ENCODE measurements at regions not wholly inside any gene's neighbourhood (a gene's known extent, or its start where the extent isn't known, plus 50 kb on each side); places are given as distances from the start of the nearest gene placed in this dataset.
"Not testable (repeated sequence)": the region's sequence is repeated elsewhere in the genome, so short reads cannot be mapped to it uniquely, and the experiment has no call there.

DNA sequence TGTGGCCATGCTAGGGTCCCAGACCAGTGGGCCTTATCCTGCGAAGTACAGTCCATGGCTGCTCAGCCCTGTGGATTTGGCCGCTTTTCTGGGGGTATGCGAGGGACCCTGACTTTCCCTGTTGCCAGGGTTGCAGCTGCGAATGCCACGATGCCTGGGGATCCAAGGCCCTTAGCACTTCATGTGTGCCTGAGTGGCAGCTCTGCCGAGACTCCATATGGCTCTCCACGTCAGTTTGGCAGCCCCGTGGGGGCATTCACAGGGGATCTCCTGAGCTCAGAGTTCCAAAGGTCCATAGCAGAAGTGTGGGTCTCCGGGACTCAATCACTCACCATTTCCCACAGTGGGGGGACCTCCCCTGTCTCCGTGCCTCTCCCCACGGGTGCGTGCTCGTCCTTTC, 319.5 kb downstream of the DOK5 start:
- no peak for DNase-seq

DNA sequence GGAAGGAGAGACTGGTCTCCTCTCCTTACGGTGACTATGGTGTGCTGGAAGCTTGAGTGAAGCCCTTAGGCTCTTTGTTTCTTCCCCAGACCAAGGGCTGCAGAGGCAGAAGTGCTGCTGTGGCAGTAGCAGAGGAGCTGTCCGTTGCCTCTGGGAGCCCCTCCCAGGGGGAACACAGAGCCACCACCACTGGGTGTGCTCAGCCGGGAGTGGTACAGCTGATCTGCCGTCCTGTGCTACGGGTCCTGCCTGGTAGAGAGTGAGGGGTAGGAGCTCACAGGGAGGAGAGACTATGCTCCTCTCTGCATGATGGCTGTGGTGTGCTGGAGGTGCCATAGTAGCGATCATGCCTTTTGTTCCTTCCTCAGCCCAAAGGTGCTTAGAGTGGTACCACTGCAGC, 318.7 kb downstream of the DOK5 start:
- DNase-seq, result no peak

DNA sequence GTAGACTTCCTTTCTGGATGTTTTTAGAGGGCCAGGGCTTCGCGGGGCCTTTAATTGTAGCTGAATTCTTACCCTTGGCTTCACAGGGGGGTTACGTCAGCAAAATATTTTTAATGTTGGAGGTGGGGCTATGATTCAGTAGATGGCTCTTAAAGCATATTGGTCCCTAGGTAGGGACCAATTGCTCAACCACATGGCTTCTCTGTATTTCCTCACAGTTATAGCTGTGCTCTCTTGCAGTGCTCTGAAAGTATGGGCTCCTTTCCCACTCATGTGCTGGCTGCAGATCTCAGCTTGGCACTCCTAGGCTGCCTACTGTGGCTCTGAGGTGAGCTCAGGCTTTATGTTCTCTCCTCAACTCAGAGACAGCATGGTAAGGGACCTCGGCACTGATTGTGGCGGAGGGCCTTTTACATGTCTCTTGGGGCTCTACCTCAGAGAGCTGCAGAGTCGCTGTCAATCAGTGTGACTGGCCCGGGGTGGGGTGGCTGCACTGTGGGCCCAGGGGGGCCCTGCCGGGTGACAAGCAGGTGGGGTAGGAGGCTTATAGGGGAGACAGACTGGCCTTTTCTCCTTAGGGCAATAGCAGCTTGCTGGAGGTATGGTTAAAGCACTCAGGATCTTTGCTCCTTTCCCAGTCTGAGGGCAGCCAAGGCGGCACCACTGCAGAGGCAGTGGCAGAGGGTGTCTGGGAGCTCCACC, 318.0 kb downstream of the DOK5 start:
- no peak for DNase-seq

GRCh38 chr20:54792688-54793087, 317.3 kb downstream of the DOK5 start:
- DNase-seq, result no peak

DNA sequence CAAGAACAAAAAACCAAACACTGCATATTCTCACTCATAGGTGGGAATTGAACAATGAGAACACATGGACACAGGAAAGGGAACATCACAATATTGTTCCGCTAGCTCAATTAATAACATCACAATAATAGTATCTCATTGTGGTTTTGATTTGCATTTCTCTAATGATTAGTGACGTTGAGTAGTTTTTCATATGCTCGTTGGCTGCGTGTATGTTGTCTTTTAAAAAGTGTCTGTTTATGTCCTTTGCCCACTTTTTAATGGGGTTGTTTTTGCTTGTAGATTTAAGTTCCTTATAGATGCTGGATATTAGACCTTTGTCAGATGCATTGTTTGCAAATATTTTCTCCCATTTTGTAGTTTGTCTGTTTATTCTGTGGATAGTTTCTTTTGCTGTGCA, 312.9 kb downstream of the DOK5 start:
- DNase-seq, result not testable (repeated sequence)

GRCh38 chr20:54782758-54783157, 307.4 kb downstream of the DOK5 start:
- DNase-seq, result not testable (repeated sequence)

DNA sequence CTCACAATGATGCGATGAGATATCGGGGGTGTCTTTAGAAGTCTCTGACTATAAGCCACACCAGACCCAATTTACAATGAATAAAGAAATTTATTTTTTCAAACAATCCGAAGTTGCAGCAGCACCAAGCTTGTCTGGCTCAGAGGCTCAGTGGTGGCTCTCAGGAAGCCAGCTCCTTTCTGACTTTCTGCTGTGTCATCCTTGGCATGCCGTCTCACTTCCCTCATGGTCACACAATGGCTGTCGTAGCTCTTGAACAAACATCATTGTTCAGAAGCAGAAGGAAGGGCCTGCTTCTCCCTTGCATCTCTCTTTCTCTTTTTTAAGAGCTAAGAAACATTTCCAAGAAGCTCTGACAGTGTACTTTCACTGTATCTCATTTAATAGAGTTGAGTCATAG, 299.0 kb downstream of the DOK5 start:
- no peak for DNase-seq

DNA sequence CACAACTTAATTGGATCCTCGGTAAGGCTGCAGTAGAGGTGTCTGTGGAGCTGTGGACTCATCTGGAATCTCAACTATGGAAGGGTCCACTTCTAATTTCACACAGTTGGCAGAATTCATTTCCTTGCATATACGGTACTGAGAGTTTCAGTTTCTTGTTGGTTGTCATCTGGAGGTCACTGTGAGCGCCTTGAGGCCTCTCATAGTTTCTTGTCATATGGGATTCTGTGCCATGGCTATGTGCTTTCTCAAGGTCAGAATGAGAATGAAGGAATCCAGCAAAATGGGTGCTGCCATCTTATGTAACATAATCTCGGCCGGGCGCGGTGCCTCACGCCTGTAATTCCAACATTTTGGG, 298.2 kb downstream of the DOK5 start:
- no peak for DNase-seq

DNA sequence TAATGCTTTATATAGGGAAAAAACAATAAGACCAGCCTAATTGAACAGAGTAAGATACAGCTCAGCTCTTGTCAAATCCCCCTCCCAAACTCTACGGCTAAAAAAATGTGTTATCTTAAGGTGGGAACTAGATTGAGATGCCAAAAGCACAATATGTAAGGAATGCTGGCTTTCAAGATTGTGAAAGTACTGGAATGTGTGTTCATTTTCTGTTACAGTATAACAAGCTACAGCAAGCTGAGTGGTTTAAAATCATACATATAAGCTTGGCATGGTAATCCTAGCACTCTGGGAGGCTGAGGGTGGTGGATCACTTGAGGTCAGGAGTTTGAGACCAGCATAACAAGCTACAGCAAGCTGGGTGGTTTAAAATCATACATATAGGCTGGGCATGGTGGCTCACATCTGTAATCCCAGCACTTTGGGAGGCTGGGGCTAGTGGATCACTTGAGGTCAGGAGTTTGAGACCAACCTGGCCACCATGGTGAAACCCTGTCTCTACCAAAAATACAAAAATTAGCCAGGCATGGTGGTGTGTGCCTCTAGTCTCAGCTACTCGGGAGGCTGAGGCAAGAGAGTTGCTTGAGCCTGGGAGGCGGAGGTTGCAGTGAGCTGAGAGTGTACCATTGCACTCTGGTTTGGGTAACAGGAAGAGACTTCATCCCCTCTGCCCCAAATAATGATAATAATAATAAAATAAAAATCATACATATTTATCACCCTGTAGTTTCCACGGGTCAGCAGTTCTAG, 297.7 kb downstream of the DOK5 start:
- no peak for DNase-seq

DNA sequence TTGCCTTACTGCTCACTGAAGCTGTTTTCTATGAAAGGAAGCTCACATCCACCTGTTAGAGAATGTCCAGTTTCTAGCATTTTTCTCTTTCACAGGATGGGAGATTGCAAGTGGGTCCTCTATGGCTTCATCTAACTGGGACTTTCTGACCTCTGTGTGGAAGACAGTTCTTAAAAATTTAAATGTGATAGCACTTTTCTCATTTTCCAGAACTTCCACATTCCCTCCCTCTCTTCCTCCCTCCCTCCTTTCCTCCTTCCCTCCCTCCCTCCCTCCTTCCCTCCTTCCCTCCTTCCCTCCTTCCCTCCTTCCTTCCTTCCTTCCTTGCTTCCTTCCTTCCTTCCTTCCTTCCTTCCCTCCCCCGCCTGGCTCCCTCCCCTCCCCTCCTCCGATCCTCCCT, 291.1 kb downstream of the DOK5 start:
- no peak for DNase-seq

DNA sequence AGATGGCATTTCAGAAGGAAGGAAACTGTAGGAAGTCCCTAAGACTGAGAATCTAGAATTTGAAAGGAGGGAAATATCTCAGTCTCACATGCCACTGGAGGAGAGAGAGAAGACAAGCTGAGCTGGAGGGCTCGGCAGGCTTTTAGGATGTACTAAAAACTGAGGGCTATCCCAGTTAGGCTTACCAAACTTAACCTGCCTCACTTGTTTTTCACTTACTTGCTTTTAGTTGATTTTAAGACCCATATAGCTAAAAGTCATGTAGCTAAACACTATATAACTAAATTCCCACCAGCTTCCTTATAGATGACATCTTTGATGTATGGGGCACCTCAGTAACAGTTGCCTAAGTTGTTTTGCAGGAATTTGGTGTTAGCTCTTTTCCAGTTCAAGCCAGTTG, 288.0 kb downstream of the DOK5 start:
- no peak for DNase-seq

GRCh38 chr20:54759589-54759988, 284.2 kb downstream of the DOK5 start:
- no peak for DNase-seq

GRCh38 chr20:54746796-54747195, 271.4 kb downstream of the DOK5 start:
- DNase-seq, result no peak

GRCh38 chr20:54745780-54746179, 270.4 kb downstream of the DOK5 start:
- DNase-seq, result no peak

- DNase-seq, result no peak
Observed at GRCh38 chr20:54744097-54744496, 268.7 kb downstream of the DOK5 start.

DNA sequence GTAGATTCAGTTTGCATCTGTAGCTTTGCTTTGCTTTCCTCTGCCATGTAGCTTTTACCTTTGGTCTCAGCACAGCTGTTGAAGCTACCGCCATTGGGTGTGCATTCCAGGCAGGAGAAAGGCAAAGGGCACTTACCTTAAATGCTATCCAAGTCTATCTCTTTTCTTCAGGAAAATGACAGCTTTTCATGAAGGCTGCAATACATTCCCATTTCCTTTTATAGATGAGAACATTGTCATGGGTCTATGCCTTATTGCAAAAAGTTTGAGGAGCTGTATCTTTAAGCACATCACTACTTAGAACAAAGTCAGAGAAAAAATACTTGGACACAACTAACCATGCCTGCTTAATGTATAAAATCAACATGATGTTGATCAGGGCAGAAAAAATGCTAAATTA, 266.8 kb downstream of the DOK5 start:
- no peak for DNase-seq

- no peak for DNase-seq
Observed at GRCh38 chr20:54736421-54736820, 261.0 kb downstream of the DOK5 start.

GRCh38 chr20:54733687-54734086, 258.3 kb downstream of the DOK5 start:
- DNase-seq, result no peak

DNA sequence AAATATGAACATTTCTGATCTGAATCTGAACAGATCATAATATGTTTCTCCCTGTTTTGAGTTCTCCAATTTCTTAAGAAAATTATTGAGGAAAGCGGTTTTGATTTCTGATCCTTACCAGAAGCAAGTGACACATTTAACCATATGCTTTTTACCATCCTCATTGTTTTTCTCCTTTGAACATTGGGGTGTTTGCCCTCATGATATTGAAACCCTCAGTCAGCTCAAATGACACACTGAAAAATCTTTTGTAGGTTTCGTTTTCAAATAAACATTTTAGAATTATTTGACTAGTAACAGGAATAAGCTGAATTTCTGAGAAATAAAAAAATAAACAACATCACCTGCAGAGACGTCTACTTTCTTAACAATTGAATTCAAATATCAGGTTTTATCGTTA, 252.1 kb downstream of the DOK5 start:
- DNase-seq, result no peak

GRCh38 chr20:54726687-54727300, 251.4 kb downstream of the DOK5 start:
- no peak for DNase-seq

DNA sequence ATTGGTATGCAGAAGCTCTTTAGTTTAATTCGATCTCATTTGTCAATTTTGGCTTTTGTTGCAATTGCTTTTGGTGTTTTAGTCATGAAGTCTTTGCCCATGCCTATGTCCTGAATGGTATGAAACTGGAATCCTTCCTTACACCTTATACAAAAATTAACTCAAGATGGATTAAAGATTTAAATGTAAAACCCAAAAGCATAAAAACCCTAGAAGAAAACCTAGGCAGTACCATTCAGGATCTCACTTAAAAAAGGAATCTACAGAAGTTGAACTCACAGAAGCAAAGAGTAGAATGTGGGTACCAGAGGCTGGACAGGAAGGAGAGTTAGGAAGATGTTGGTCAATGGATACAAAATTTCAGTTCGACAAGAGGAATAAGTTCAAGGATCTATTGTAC, 249.9 kb downstream of the DOK5 start:
- DNase-seq, result not testable (repeated sequence)

- no peak for DNase-seq
Observed at GRCh38 chr20:54723723-54724122, 248.3 kb downstream of the DOK5 start.

DNA sequence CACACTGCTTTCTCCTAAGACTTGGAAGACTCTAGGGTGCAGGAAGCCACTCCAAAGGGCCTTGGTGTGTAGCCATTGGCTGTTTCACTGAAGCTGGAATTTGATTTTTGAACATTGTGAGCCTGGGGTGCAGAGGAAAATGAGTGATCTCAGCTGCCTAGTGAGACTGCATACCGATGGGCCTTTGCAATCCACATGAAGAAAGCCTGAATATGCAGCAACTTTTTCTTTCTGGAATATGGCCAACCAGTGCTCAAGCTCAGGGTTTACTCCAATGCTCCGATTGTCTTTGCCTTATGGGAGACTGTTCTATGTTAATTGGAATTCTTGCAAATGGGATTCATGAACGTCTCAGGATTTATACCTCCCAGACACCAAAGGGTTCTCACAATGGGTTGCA, 242.6 kb downstream of the DOK5 start:
- DNase-seq, result no peak

GRCh38 chr20:54716790-54717189, 241.4 kb downstream of the DOK5 start:
- no peak for DNase-seq
